SK-N-SH treated with all-trans-retinoic acid at 6 μM for 48 hours (cell line): ENCODE measurements at regions not wholly inside any gene's neighbourhood (a gene's known extent, or its start where the extent isn't known, plus 50 kb on each side); places are given as distances from the start of the nearest gene placed in this dataset.

Experiments used
- CSDC2 ChIP-seq: fragments of 250-450 bp; sonication (Bioruptor Pico); IDR thresholded peaks from 2 replicates; pipeline ENCODE4 v1.5.0; 2020; ENCODE audit warnings: mild to moderate bottlenecking, moderate library complexity
- ESRRG ChIP-seq: fragments of 250-450 bp; sonication (Bioruptor Pico); IDR thresholded peaks from 2 replicates; pipeline ENCODE4 v1.6.1; 2021; ENCODE audit warnings: mild to moderate bottlenecking
- OSR1 ChIP-seq: fragments of 250-450 bp; sonication (Bioruptor Pico); IDR thresholded peaks from 2 replicates; pipeline ENCODE4 v1.8.0; 2022; ENCODE audit warnings: moderate library complexity, mild to moderate bottlenecking, inconsistent platforms
- RARB ChIP-seq: fragments of 250-450 bp; sonication (Bioruptor Pico); IDR thresholded peaks from 2 replicates; pipeline ENCODE4 v1.8.0; 2021; ENCODE audit warnings: mild to moderate bottlenecking, moderate library complexity
- SNAI2 ChIP-seq: fragments of 250-450 bp; sonication (Bioruptor Pico); IDR thresholded peaks from 2 replicates; pipeline ENCODE4 v1.5.0; 2020; ENCODE audit warnings: mild to moderate bottlenecking, moderate library complexity
- TCF4 ChIP-seq: fragments of 250-450 bp; sonication (Bioruptor Pico); IDR thresholded peaks from 2 replicates; pipeline ENCODE4 v1.8.0; 2021; ENCODE audit warnings: mild to moderate bottlenecking, moderate library complexity, borderline replicate concordance
- TOX ChIP-seq: fragments of 250-450 bp; sonication (Bioruptor Pico); IDR thresholded peaks from 2 replicates; pipeline ENCODE4 v1.8.0; 2021; ENCODE audit warnings: mild to moderate bottlenecking, moderate library complexity, borderline replicate concordance
- ZC3H10 ChIP-seq: fragments of 250-450 bp; sonication (Bioruptor Pico); IDR thresholded peaks from 2 replicates; pipeline ENCODE4 v1.5.1; 2021; ENCODE audit warnings: mild to moderate bottlenecking, moderate library complexity
- ZNF565 ChIP-seq: fragments of 450-650 bp; formaldehyde crosslinking; conservative IDR thresholded peaks from 2 replicates; pipeline ENCODE4 v1.5.0; 2020; ENCODE audit warnings: low read depth, mild to moderate bottlenecking, moderate library complexity
- ZNF8 ChIP-seq: fragments of 450-650 bp; formaldehyde crosslinking; IDR thresholded peaks from 2 replicates; pipeline ENCODE4 v1.5.0; 2020; ENCODE audit warnings: mild to moderate bottlenecking, moderate library complexity
- TF ChIP-seq, protein P1 (sequence below): fragments of 250-450 bp; sonication (Bioruptor Pico); IDR thresholded peaks from 2 replicates; pipeline ENCODE4 v1.8.0; 2020; ENCODE audit warnings: mild to moderate bottlenecking, moderate library complexity, borderline replicate concordance
- TF ChIP-seq, protein P2 (sequence below): fragments of 250-450 bp; sonication (Bioruptor Pico); IDR thresholded peaks from 2 replicates; pipeline ENCODE4 v1.5.1; 2020; ENCODE audit warnings: low read depth, mild to moderate bottlenecking, moderate library complexity
- TF ChIP-seq, protein P3 (sequence below): fragments of 250-450 bp; sonication (Bioruptor Pico); IDR thresholded peaks from 2 replicates; pipeline ENCODE4 v1.8.0; 2021; ENCODE audit warnings: low read depth, mild to moderate bottlenecking, moderate library complexity, borderline replicate concordance
- TF ChIP-seq, protein P4 (sequence below): fragments of 250-450 bp; sonication (Bioruptor Pico); IDR thresholded peaks from 2 replicates; pipeline ENCODE4 v1.5.1; 2021; ENCODE audit warnings: mild to moderate bottlenecking, moderate library complexity

DNA sequence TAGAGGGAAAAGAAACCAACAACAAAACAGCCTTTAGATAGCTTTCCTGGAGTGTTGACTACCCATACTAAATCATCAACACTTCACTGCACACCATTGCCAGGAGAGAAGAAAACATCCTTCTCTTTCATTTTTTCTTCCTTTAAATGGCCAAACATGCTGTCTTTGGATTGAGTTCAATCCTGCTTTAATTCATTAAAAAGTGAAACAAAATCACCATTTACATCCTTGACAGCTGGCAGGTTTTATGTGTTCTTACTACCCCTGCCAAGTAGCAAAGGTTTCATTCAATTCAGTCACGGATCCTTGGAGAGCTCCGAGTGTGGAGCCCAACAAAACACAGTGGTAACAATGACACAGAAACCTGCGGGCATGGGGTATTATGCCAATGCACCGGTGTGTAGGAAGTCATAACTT lies 568.3 kb downstream of the ANKRD50 start:
- TF ChIP-seq, protein P1, sequence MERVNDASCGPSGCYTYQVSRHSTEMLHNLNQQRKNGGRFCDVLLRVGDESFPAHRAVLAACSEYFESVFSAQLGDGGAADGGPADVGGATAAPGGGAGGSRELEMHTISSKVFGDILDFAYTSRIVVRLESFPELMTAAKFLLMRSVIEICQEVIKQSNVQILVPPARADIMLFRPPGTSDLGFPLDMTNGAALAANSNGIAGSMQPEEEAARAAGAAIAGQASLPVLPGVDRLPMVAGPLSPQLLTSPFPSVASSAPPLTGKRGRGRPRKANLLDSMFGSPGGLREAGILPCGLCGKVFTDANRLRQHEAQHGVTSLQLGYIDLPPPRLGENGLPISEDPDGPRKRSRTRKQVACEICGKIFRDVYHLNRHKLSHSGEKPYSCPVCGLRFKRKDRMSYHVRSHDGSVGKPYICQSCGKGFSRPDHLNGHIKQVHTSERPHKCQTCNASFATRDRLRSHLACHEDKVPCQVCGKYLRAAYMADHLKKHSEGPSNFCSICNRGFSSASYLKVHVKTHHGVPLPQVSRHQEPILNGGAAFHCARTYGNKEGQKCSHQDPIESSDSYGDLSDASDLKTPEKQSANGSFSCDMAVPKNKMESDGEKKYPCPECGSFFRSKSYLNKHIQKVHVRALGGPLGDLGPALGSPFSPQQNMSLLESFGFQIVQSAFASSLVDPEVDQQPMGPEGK (CRISPR knock-in tag), result no peak
- TF ChIP-seq TCF4 (no peak), ESRRG (CRISPR knock-in tag) (no peak), ZNF8 (no peak), SNAI2 (CRISPR knock-in tag) (no peak), CSDC2 (CRISPR knock-in tag) (no peak), TOX (CRISPR knock-in tag) (no peak), RARB (CRISPR knock-in tag) (no peak), OSR1 (no peak), ZNF565 (no peak), ZC3H10 (no peak)
- TF ChIP-seq, protein P2, sequence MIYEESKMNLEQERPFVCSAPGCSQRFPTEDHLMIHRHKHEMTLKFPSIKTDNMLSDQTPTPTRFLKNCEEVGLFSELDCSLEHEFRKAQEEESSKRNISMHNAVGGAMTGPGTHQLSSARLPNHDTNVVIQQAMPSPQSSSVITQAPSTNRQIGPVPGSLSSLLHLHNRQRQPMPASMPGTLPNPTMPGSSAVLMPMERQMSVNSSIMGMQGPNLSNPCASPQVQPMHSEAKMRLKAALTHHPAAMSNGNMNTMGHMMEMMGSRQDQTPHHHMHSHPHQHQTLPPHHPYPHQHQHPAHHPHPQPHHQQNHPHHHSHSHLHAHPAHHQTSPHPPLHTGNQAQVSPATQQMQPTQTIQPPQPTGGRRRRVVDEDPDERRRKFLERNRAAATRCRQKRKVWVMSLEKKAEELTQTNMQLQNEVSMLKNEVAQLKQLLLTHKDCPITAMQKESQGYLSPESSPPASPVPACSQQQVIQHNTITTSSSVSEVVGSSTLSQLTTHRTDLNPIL (CRISPR knock-in tag), result no peak
- TF ChIP-seq, protein P3, sequence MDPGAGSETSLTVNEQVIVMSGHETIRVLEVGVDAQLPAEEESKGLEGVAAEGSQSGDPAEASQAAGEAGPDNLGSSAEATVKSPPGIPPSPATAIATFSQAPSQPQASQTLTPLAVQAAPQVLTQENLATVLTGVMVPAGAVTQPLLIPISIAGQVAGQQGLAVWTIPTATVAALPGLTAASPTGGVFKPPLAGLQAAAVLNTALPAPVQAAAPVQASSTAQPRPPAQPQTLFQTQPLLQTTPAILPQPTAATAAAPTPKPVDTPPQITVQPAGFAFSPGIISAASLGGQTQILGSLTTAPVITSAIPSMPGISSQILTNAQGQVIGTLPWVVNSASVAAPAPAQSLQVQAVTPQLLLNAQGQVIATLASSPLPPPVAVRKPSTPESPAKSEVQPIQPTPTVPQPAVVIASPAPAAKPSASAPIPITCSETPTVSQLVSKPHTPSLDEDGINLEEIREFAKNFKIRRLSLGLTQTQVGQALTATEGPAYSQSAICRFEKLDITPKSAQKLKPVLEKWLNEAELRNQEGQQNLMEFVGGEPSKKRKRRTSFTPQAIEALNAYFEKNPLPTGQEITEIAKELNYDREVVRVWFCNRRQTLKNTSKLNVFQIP (CRISPR knock-in tag), result no peak
- TF ChIP-seq, protein P4, sequence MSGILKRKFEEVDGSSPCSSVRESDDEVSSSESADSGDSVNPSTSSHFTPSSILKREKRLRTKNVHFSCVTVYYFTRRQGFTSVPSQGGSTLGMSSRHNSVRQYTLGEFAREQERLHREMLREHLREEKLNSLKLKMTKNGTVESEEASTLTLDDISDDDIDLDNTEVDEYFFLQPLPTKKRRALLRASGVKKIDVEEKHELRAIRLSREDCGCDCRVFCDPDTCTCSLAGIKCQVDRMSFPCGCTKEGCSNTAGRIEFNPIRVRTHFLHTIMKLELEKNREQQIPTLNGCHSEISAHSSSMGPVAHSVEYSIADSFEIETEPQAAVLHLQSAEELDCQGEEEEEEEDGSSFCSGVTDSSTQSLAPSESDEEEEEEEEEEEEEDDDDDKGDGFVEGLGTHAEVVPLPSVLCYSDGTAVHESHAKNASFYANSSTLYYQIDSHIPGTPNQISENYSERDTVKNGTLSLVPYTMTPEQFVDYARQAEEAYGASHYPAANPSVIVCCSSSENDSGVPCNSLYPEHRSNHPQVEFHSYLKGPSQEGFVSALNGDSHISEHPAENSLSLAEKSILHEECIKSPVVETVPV (CRISPR knock-in tag), result no peak
